ENCODE measurements at regions not wholly inside any gene's neighbourhood (a gene's known extent, or its start where the extent isn't known, plus 50 kb on each side); places are given as distances from the start of the nearest gene placed in this dataset.
"Not testable (repeated sequence)": the region's sequence is repeated elsewhere in the genome, so short reads cannot be mapped to it uniquely, and the experiment has no call there.

GRCh38 chr5:62757686-62758085 lies 179.1 kb downstream of the LRRC70 start:
- H3K23ac ChIP-seq (ENCODE audit: low read depth, low read length); dilution Hi-C loops (cut with HindIII; ENCODE audit: low sequenced_read_pairs, unreplicated experiment); H3K27me3 ChIP-seq (ENCODE audit: control insufficient read depth, insufficient read depth, low read length); H3K9me1 ChIP-seq (ENCODE audit: insufficient read depth, low read length); H4K20me1 ChIP-seq (ENCODE audit: insufficient read depth, low read length); H3K56ac ChIP-seq (ENCODE audit: extremely low read depth, insufficient read depth, low read length); H4K5ac ChIP-seq (ENCODE audit: low read depth, low read length); H3K4ac ChIP-seq (ENCODE audit: low read depth, low read length); BruUV-seq (replicated peaks); H2AK5ac ChIP-seq (ENCODE audit: low read depth, low read length); H2BK5ac ChIP-seq (ENCODE audit: low read depth, low read length, poor library complexity, severe bottlenecking); H2BK20ac ChIP-seq (ENCODE audit: low read depth, low read length); H4K91ac ChIP-seq (ENCODE audit: insufficient read depth, low read depth, low read length); H2AFZ ChIP-seq (replicated peaks; ENCODE audit: low read length, poor library complexity); H3K14ac ChIP-seq (replicated peaks; ENCODE audit: low read depth, low read length); H3K18ac ChIP-seq (ENCODE audit: low read depth, low read length); H3K36me3 ChIP-seq (ENCODE audit: control insufficient read depth, insufficient read depth, low read length); H3K4me2 ChIP-seq (ENCODE audit: low read depth, low read length); H2AK9ac ChIP-seq (replicated peaks; ENCODE audit: low read depth, low read length, poor library complexity); H3K4me1 ChIP-seq (ENCODE audit: control insufficient read depth, insufficient read depth, low read length); H3K9ac ChIP-seq (ENCODE audit: low read depth, low read length); intact Hi-C loops (cut with micrococcal nuclease); POLR2A ChIA-PET (ENCODE audit: unreplicated experiment); CTCF ChIA-PET; H2BK120ac ChIP-seq (ENCODE audit: low read depth, low read length); H2BK15ac ChIP-seq (ENCODE audit: low read depth, low read length); in situ Hi-C loops (cut with MboI; ENCODE audit: low sequenced_read_pairs); DNase-seq; H3K9me3 ChIP-seq (ENCODE audit: control insufficient read depth, insufficient read depth, low read length); H3K27ac ChIP-seq (ENCODE audit: insufficient read depth, low read length); H3K4me3 ChIP-seq (ENCODE audit: insufficient read depth, low read depth, low read length); H3K79me1 ChIP-seq (ENCODE audit: low read depth in 1 of 2, low read length in 2 of 2); ATAC-seq (ENCODE audit: low read depth); H4K8ac ChIP-seq (ENCODE audit: low read depth in 2 of 2, low read length in 2 of 2): not testable (repeated sequence)
- no CpG with 5 or more reads among the region's 4 CpGs for WGBS, 2 experiments (ENCODE audit: extremely low coverage in 2 of 2, insufficient read length in 1 of 2)

GRCh38 chr5:62752998-62753367 lies 174.4 kb downstream of the LRRC70 start:
- POLR2A ChIA-PET (ENCODE audit: unreplicated experiment); CTCF ChIA-PET; H2BK5ac ChIP-seq (ENCODE audit: low read depth, low read length, poor library complexity, severe bottlenecking); H3K9me3 ChIP-seq (ENCODE audit: control insufficient read depth, insufficient read depth, low read length); H2AFZ ChIP-seq (replicated peaks; ENCODE audit: low read length, poor library complexity); H4K5ac ChIP-seq (ENCODE audit: low read depth, low read length); dilution Hi-C loops (cut with HindIII; ENCODE audit: low sequenced_read_pairs, unreplicated experiment); BruUV-seq (replicated peaks); DNase-seq; H3K56ac ChIP-seq (ENCODE audit: extremely low read depth, insufficient read depth, low read length); H4K20me1 ChIP-seq (ENCODE audit: insufficient read depth, low read length); H3K18ac ChIP-seq (ENCODE audit: low read depth, low read length); H3K4me3 ChIP-seq (ENCODE audit: insufficient read depth, low read depth, low read length); H3K23ac ChIP-seq (ENCODE audit: low read depth, low read length); H2BK20ac ChIP-seq (ENCODE audit: low read depth, low read length); H2BK15ac ChIP-seq (ENCODE audit: low read depth, low read length); H4K91ac ChIP-seq (ENCODE audit: insufficient read depth, low read depth, low read length); H3K36me3 ChIP-seq (ENCODE audit: control insufficient read depth, insufficient read depth, low read length); H3K9me1 ChIP-seq (ENCODE audit: insufficient read depth, low read length); in situ Hi-C loops (cut with MboI; ENCODE audit: low sequenced_read_pairs); H2BK120ac ChIP-seq (ENCODE audit: low read depth, low read length); intact Hi-C loops (cut with micrococcal nuclease); H2AK9ac ChIP-seq (replicated peaks; ENCODE audit: low read depth, low read length, poor library complexity); H3K4me2 ChIP-seq (ENCODE audit: low read depth, low read length); H4K8ac ChIP-seq (ENCODE audit: low read depth in 2 of 2, low read length in 2 of 2); H3K4ac ChIP-seq (ENCODE audit: low read depth, low read length); H2AK5ac ChIP-seq (ENCODE audit: low read depth, low read length); ATAC-seq (ENCODE audit: low read depth); H3K27me3 ChIP-seq (ENCODE audit: control insufficient read depth, insufficient read depth, low read length); H3K79me1 ChIP-seq (ENCODE audit: low read depth in 1 of 2, low read length in 2 of 2); H3K27ac ChIP-seq (ENCODE audit: insufficient read depth, low read length); H3K9ac ChIP-seq (ENCODE audit: low read depth, low read length); H3K14ac ChIP-seq (replicated peaks; ENCODE audit: low read depth, low read length); H3K4me1 ChIP-seq (ENCODE audit: control insufficient read depth, insufficient read depth, low read length): not testable (repeated sequence)
- 38% methylated on average over 3 of the region's 4 CpGs; no CpG with 5 or more reads in 1 of the 2 experiments for WGBS, 2 experiments (ENCODE audit: extremely low coverage in 2 of 2, insufficient read length in 1 of 2)

All from IMR-90 (cell line).